ENCODE measurements at regions not wholly inside any gene's neighbourhood (a gene's known extent, or its start where the extent isn't known, plus 50 kb on each side); places are given as distances from the start of the nearest gene placed in this dataset.

DNA sequence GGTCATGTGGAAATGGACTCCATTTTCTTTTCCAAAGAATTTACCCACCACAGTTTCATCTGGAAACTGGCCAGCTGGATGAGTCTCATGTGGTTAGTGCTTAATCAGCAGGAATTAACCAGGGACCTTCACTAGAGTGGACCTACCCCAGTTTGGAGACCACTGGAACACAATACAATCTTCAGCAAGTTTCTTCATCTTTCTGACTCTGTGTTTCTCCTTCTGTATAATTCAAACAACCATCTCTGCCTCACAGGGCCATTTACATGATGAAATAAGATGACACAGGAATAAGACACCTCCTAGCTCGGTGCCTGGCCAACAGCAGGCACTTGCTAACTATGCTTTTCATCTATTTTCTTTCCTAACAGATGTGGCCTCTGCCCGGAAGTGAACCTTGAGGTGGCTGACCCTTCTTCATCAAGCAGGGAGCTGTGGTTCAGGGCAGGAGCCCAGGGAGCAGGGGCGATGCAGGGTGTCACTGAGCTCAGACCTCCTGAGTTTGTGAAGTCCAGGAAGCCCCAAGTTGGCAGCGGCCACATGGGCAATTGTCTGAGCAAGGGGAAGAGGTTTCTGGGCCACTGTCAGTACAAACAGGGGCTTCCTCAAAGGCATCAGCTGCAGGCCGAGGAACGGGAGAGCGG, 98.8 kb downstream of the SOD2 start:
- intact Hi-C loops (cut with DNase I, micrococcal nuclease): no loop called here
- H3K9me3 Mint-ChIP-seq (ENCODE audit: low read depth): no peaks in the 10 kb centered on the region
- ATAC-seq (no peak), DNase-seq (no peak)
- H3K4me3 Mint-ChIP-seq: no peak overlapping the region
- CTCF ChIA-PET: interaction anchor here (0.6 to 1.6 kb wide), 6 partner anchors 9 to 332 kb away, joined by 3 to 4 read pairs (median 3); no protein-coding TSS in a partner anchor
- peak overlapping the region; percentile 24 for H3K27ac Mint-ChIP-seq
- H3K4me1 Mint-ChIP-seq: peaks cover 17% of the 10 kb centered on the region
- H3K27me3 Mint-ChIP-seq: peaks cover 2% of the 10 kb centered on the region
- POLR2A ChIA-PET: no interaction called here
- no peaks in the 10 kb centered on the region for H3K36me3 Mint-ChIP-seq (ENCODE audit: low read depth)

DNA sequence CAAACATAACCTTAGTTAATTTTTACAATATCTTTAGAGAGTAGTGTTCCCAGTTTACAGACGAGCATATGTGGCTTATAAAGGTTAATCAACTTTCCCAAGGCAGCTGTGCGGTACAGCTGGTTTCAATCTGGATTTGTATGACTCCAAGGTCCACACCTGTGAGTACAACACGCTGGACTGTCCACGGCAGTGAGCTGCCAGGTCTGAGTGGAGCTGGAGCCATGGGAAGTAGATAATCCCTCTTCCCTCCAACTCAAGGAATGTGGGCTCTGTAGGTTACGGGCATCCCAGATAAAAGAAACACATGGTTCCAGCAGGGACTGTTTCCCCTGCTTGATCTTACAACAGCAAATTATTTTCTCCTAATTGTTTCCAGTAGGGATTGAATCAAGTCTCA, 102.2 kb downstream of the SOD2 start:
- Mint-ChIP-seq H3K27me3 (peaks cover 6% of the 10 kb centered on the region), H3K27ac (no peak overlapping the region), H3K36me3 (ENCODE audit: low read depth) (no peaks in the 10 kb centered on the region), H3K4me3 (no peak overlapping the region), H3K9me3 (ENCODE audit: low read depth) (no peaks in the 10 kb centered on the region), H3K4me1 (peaks cover 14% of the 10 kb centered on the region)
- ChIA-PET CTCF (no interaction called here), POLR2A (no interaction called here)
- no peak for ATAC-seq
- no peak for DNase-seq
- intact Hi-C loops (cut with DNase I, micrococcal nuclease): no loop called here

DNA sequence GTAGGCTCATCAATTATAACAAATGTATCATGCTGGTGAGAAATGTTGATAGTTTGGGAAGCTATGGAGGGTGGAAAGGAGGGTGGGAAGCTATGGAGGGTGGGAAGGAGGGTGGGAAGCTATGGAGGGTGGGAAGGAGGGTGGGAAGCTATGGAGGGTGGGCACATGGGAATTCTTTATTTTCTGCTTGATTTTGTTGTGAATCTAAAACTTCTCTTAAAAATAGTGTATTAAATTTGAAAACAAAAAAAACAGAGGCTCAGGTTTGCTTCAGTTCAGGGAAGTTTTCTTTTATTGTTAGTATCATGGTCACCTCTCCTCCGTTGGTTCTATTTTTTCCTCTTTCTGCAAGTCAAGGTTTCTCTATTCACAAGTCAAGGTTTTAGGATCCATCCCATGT, 106.4 kb downstream of the SOD2 start:
- Mint-ChIP-seq H3K4me1 (no peaks in the 10 kb centered on the region), H3K27ac (no peak overlapping the region), H3K4me3 (no peak overlapping the region), H3K27me3 (peaks cover 12% of the 10 kb centered on the region), H3K36me3 (ENCODE audit: low read depth) (no peaks in the 10 kb centered on the region), H3K9me3 (ENCODE audit: low read depth) (no peaks in the 10 kb centered on the region)
- no peak for DNase-seq
- CTCF ChIA-PET: interaction anchor here (1.1 kb wide), 1 partner anchor 24 kb away, joined by 5 read pairs; no protein-coding TSS in a partner anchor
- intact Hi-C loops (cut with DNase I, micrococcal nuclease): no loop called here
- POLR2A ChIA-PET: no interaction called here
- no peak for ATAC-seq

GRCh38 chr6:159582736-159583135, 110.3 kb downstream of the SOD2 start:
- POLR2A ChIA-PET: no interaction called here
- Mint-ChIP-seq H3K4me1 (no peaks in the 10 kb centered on the region), H3K4me3 (no peak overlapping the region), H3K27ac (no peak overlapping the region), H3K9me3 (ENCODE audit: low read depth) (no peaks in the 10 kb centered on the region), H3K27me3 (peaks cover 15% of the 10 kb centered on the region), H3K36me3 (ENCODE audit: low read depth) (no peaks in the 10 kb centered on the region)
- CTCF ChIA-PET: interaction anchor here (1.4 kb wide), 1 partner anchor 11 kb away, joined by 3 read pairs; no protein-coding TSS in a partner anchor
- ATAC-seq (no peak), DNase-seq (no peak)
- intact Hi-C loops (cut with DNase I, micrococcal nuclease): no loop called here

GRCh38 chr6:159578629-159579028, 114.4 kb downstream of the SOD2 start:
- Mint-ChIP-seq H3K4me3 (no peak overlapping the region), H3K9me3 (ENCODE audit: low read depth) (no peaks in the 10 kb centered on the region)
- POLR2A ChIA-PET: no interaction called here

DNA sequence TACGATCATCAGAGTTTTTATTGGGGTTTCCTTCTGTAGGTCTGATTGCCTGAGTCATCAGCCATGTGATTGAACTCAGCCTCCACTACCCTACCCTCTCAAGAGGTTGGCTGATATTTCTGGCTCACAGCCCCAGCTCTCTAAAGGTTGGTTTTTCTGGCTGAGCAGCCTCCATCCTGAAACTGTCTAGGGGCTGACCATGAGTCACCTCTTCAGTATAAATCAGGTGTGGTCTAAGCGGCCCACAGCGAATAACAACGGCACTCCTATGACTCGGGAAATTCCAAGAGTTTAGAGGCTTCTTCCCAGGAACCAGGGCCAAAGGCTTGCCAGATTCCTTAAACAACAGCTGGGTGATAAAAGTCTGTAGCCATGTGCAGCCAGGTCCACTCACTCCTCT, 115.5 kb downstream of the SOD2 start:
- Mint-ChIP-seq H3K4me3 (no peak overlapping the region), H3K27ac (no peak overlapping the region), H3K27me3 (peaks cover 23% of the 10 kb centered on the region), H3K9me3 (ENCODE audit: low read depth) (no peaks in the 10 kb centered on the region), H3K4me1 (no peaks in the 10 kb centered on the region), H3K36me3 (ENCODE audit: low read depth) (no peaks in the 10 kb centered on the region)
- intact Hi-C loops (cut with DNase I, micrococcal nuclease): no loop called here
- ChIA-PET POLR2A (no interaction called here), CTCF (interaction anchor here (1.4 kb wide), 1 partner anchor 12 kb away, joined by 3 read pairs; no protein-coding TSS in a partner anchor)
- no peak for DNase-seq
- ATAC-seq: no peak

More at GRCh38 chr6:159578629-159579028, 114.4 kb downstream of the SOD2 start:
- DNase-seq (no peak), ATAC-seq (peak; percentile 6)
- H3K4me1 Mint-ChIP-seq: no peaks in the 10 kb centered on the region
- no peaks in the 10 kb centered on the region for H3K36me3 Mint-ChIP-seq (ENCODE audit: low read depth)
- peaks cover 25% of the 10 kb centered on the region for H3K27me3 Mint-ChIP-seq
- intact Hi-C loops (cut with DNase I, micrococcal nuclease): no loop called here
- no peak overlapping the region for H3K27ac Mint-ChIP-seq
- CTCF ChIA-PET: interaction anchor here (1.0 to 1.4 kb wide), 2 partner anchors 13 to 326 kb away, joined by 3 read pairs; no protein-coding TSS in a partner anchor

- Mint-ChIP-seq H3K4me1 (no peaks in the 10 kb centered on the region), H3K27me3 (peaks cover 18% of the 10 kb centered on the region), H3K4me3 (no peak overlapping the region), H3K36me3 (ENCODE audit: low read depth) (peaks cover 3% of the 10 kb centered on the region), H3K27ac (no peak overlapping the region), H3K9me3 (ENCODE audit: low read depth) (peaks cover 17% of the 10 kb centered on the region)
- DNase-seq (no peak), ATAC-seq (no peak)
- POLR2A ChIA-PET: no interaction called here
- CTCF ChIA-PET: interaction anchor here (1.0 kb wide), 1 partner anchor 8 kb away, joined by 5 read pairs; no protein-coding TSS in a partner anchor
- intact Hi-C loops (cut with DNase I, micrococcal nuclease): no loop called here
Measured at GRCh38 chr6:159572439-159573110, 120.5 kb downstream of the SOD2 start.

GRCh38 chr6:159565181-159565710, 127.8 kb downstream of the SOD2 start:
- ATAC-seq (no peak), DNase-seq (no peak)
- no peaks in the 10 kb centered on the region for H3K4me1 Mint-ChIP-seq
- intact Hi-C loops (cut with DNase I, micrococcal nuclease): no loop called here
- no peaks in the 10 kb centered on the region for H3K36me3 Mint-ChIP-seq (ENCODE audit: low read depth)
- ChIA-PET CTCF (interaction anchor here (0.6 to 1.5 kb wide), 2 partner anchors 13 to 91 kb away, joined by 3 read pairs; no protein-coding TSS in a partner anchor), POLR2A (no interaction called here)
- peaks cover 9% of the 10 kb centered on the region for H3K9me3 Mint-ChIP-seq (ENCODE audit: low read depth)
- no peak overlapping the region for H3K27ac Mint-ChIP-seq
- H3K4me3 Mint-ChIP-seq: no peak overlapping the region
- H3K27me3 Mint-ChIP-seq: peaks cover 5% of the 10 kb centered on the region

- POLR2A ChIA-PET: no interaction called here
- DNase-seq: no peak
- Mint-ChIP-seq H3K27me3 (peaks cover 5% of the 10 kb centered on the region), H3K4me1 (no peaks in the 10 kb centered on the region), H3K36me3 (ENCODE audit: low read depth) (no peaks in the 10 kb centered on the region), H3K9me3 (ENCODE audit: low read depth) (peaks cover 3% of the 10 kb centered on the region), H3K27ac (no peak overlapping the region), H3K4me3 (no peak overlapping the region)
- ATAC-seq: no peak
- CTCF ChIA-PET: interaction anchor here (0.6 to 1.5 kb wide), 4 partner anchors 8 to 310 kb away, joined by 3 to 5 read pairs (median 3); no protein-coding TSS in a partner anchor
- intact Hi-C loops (cut with DNase I, micrococcal nuclease): no loop called here
Measured at GRCh38 chr6:159564456-159564855, 128.6 kb downstream of the SOD2 start.

- ATAC-seq (no peak), DNase-seq (no peak)
- Mint-ChIP-seq H3K36me3 (ENCODE audit: low read depth) (no peaks in the 10 kb centered on the region), H3K27ac (no peak overlapping the region), H3K4me3 (no peak overlapping the region), H3K4me1 (no peaks in the 10 kb centered on the region), H3K27me3 (peaks cover 13% of the 10 kb centered on the region), H3K9me3 (ENCODE audit: low read depth) (no peaks in the 10 kb centered on the region)
- CTCF ChIA-PET: interaction anchor here (0.6 kb wide), 1 partner anchor 436 kb away, joined by 5 read pairs; no protein-coding TSS in a partner anchor
- intact Hi-C loops (cut with DNase I, micrococcal nuclease): no loop called here
- POLR2A ChIA-PET: no interaction called here
Measured at GRCh38 chr6:159557031-159557430, 136.0 kb downstream of the SOD2 start.

DNA sequence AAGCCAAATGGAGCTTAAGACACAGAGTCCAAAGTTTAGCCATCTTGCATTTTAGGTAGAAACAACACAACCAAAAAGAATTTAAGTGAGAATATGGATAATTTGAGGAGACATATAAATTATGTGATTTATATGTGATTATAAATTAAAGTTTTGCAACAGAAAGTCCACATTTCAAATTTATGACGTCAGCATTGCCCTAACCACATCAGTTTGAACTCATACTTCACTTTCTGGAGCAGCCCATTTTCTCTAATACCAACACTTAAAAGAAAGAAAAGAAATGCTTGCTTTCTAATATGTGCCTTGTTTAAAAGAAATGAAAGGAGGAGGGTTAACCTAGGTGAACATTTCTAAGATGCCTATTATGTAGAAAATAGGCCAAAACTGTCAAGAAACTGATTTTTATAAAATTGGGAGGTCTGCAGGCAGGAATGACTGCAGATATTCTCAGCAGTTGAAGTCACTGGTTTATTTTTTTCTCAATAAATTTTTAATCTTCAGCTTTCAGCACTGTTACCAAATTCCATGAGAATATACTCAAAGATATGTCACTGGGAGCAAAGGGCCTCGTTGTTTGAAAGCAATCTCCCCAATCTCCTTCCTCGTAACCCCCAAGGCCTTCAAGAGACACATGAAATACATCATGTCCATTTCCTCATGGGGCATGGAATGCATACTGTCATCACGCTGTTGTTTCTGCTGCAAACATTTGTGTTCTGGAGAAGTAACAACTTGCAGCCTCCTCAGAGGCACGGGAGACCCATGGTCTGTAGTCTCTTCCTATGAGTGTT, 137.8 kb downstream of the SOD2 start:
- H3K9me3 Mint-ChIP-seq (ENCODE audit: low read depth): peaks cover 7% of the 10 kb centered on the region
- intact Hi-C loops (cut with DNase I, micrococcal nuclease): no loop called here
- H3K36me3 Mint-ChIP-seq (ENCODE audit: low read depth): no peaks in the 10 kb centered on the region
- DNase-seq (no peak), ATAC-seq (no peak)
- no peaks in the 10 kb centered on the region for H3K4me1 Mint-ChIP-seq
- no peak overlapping the region for H3K4me3 Mint-ChIP-seq
- ChIA-PET CTCF (interaction anchor here (0.9 kb wide), 1 partner anchor 15 kb away, joined by 3 read pairs; no protein-coding TSS in a partner anchor), POLR2A (no interaction called here)
- no peak overlapping the region for H3K27ac Mint-ChIP-seq
- peaks cover 17% of the 10 kb centered on the region for H3K27me3 Mint-ChIP-seq
